ENCODE measurements at regions not wholly inside any gene's neighbourhood (a gene's known extent, or its start where the extent isn't known, plus 50 kb on each side); places are given as distances from the start of the nearest gene placed in this dataset.

DNA sequence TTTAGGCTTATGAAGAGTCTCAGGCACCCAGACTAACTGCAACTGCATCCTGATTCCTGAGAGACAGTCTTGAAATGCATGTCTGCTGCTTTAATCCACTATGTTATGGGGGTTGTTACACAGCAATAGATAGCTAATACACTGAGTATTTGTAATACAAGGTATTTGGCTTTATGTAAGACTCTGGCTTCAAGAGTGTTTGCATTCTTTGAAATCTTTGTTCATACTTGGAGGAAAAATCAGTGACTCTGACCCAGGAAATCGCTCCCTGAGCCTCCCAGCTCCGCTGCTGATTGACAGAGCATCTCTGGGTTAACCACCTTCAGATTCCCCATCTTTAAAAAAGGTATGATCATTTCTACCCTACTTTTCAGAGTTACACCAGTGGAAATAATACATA, 133.9 kb downstream of the MTPAP start (continued):
- TF ChIP-seq, protein P1, sequence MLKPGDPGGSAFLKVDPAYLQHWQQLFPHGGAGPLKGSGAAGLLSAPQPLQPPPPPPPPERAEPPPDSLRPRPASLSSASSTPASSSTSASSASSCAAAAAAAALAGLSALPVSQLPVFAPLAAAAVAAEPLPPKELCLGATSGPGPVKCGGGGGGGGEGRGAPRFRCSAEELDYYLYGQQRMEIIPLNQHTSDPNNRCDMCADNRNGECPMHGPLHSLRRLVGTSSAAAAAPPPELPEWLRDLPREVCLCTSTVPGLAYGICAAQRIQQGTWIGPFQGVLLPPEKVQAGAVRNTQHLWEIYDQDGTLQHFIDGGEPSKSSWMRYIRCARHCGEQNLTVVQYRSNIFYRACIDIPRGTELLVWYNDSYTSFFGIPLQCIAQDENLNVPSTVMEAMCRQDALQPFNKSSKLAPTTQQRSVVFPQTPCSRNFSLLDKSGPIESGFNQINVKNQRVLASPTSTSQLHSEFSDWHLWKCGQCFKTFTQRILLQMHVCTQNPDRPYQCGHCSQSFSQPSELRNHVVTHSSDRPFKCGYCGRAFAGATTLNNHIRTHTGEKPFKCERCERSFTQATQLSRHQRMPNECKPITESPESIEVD (tag by site-specific recombination; IDR thresholded peaks at IDR 0.05) = no peak

DNA sequence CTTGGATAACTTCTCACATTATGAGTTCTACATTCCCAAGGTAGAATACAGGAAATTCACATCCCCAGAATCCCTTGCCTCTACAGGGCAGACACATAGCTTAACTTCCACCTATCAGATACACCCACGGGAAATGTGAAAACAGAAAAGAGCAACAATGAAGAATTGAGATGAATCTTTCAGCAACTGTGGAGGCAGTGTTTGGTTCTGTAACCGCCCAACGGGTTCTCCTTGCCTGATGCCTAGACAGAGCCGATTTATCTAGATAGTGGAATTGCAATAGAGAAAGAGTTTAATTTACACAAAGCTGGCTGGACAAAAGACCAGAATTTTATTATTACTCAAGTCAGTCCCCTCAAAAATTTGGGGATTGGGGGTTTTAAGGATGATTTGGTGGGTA, 138.8 kb downstream of the MTPAP start:
- Histone ChIP-seq H3K36me3 (ENCODE audit: control insufficient read depth in 2 of 2, insufficient read depth in 1 of 2, low read length in 2 of 2) (no peaks in the 10 kb centered on the region), H3K4me1 (ENCODE audit: control insufficient read depth, insufficient read depth, low read length) (no peaks in the 10 kb centered on the region), H3K4me3 (ENCODE audit: low read depth, low read length) (no peak overlapping the region), H3K27ac (ENCODE audit: extremely low read depth, low read depth, low read length) (no peak overlapping the region), H3K9me3 (ENCODE audit: control insufficient read depth, insufficient read depth, low read depth, low read length) (no peaks in the 10 kb centered on the region)
- POLR2A ChIA-PET = no interaction called here
- no peak for TF ChIP-seq ZNF239 (tag by site-specific recombination; IDR thresholded peaks at IDR 0.05)
- no peak for TF ChIP-seq BCL11B (tag by site-specific recombination; IDR thresholded peaks at IDR 0.05; ENCODE audit: low read depth)
- no peak for TF ChIP-seq FEZF1 (tag by site-specific recombination; IDR thresholded peaks at IDR 0.05)
- TF ChIP-seq, protein P2, sequence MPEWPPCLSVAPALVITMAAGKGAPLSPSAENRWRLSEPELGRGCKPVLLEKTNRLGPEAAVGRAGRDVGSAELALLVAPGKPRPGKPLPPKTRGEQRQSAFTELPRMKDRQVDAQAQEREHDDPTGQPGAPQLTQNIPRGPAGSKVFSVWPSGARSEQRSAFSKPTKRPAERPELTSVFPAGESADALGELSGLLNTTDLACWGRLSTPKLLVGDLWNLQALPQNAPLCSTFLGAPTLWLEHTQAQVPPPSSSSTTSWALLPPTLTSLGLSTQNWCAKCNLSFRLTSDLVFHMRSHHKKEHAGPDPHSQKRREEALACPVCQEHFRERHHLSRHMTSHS (tag by site-specific recombination; IDR thresholded peaks at IDR 0.05) = no peak
- TF ChIP-seq, protein P3, sequence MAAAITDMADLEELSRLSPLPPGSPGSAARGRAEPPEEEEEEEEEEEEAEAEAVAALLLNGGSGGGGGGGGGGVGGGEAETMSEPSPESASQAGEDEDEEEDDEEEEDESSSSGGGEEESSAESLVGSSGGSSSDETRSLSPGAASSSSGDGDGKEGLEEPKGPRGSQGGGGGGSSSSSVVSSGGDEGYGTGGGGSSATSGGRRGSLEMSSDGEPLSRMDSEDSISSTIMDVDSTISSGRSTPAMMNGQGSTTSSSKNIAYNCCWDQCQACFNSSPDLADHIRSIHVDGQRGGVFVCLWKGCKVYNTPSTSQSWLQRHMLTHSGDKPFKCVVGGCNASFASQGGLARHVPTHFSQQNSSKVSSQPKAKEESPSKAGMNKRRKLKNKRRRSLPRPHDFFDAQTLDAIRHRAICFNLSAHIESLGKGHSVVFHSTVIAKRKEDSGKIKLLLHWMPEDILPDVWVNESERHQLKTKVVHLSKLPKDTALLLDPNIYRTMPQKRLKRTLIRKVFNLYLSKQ (tag by site-specific recombination; IDR thresholded peaks at IDR 0.05; ENCODE audit: borderline replicate concordance) = no peak
- TF ChIP-seq ZNF76 (tag by site-specific recombination; IDR thresholded peaks at IDR 0.05; ENCODE audit: borderline replicate concordance, low read depth) = no peak
- TF ChIP-seq, protein P4, sequence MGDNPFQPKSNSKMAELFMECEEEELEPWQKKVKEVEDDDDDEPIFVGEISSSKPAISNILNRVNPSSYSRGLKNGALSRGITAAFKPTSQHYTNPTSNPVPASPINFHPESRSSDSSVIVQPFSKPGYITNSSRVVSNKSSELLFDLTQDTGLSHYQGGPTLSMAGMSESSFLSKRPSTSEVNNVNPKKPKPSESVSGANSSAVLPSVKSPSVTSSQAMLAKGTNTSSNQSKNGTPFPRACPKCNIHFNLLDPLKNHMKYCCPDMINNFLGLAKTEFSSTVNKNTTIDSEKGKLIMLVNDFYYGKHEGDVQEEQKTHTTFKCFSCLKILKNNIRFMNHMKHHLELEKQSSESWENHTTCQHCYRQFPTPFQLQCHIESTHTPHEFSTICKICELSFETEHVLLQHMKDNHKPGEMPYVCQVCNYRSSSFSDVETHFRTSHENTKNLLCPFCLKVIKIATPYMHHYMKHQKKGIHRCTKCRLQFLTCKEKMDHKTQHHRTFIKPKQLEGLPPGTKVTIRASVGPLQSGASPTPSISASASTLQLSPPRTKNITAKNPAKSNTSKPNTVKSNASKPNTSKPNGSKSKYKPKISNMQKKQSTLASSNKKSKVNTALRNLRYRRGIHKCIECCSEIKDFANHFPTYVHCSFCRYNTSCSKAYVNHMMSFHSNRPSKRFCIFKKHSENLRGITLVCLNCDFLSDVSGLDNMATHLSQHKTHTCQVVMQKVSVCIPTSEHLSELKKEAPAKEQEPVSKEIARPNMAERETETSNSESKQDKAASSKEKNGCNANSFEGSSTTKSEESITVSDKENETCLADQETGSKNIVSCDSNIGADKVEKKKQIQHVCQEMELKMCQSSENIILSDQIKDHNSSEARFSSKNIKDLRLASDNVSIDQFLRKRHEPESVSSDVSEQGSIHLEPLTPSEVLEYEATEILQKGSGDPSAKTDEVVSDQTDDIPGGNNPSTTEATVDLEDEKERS (tag by site-specific recombination; IDR thresholded peaks at IDR 0.05) = no peak
- TF ChIP-seq ZNF830 (tag by site-specific recombination; IDR thresholded peaks at IDR 0.05; ENCODE audit: low read depth) = no peak
- TF ChIP-seq BCL11A (tag by site-specific recombination; IDR thresholded peaks at IDR 0.05; ENCODE audit: low read depth) = no peak
- TF ChIP-seq ZNF16 (tag by site-specific recombination; IDR thresholded peaks at IDR 0.05; ENCODE audit: low read depth) = no peak
- no peak for TF ChIP-seq ZXDB (tag by site-specific recombination; IDR thresholded peaks at IDR 0.05)
- TF ChIP-seq, protein P5, sequence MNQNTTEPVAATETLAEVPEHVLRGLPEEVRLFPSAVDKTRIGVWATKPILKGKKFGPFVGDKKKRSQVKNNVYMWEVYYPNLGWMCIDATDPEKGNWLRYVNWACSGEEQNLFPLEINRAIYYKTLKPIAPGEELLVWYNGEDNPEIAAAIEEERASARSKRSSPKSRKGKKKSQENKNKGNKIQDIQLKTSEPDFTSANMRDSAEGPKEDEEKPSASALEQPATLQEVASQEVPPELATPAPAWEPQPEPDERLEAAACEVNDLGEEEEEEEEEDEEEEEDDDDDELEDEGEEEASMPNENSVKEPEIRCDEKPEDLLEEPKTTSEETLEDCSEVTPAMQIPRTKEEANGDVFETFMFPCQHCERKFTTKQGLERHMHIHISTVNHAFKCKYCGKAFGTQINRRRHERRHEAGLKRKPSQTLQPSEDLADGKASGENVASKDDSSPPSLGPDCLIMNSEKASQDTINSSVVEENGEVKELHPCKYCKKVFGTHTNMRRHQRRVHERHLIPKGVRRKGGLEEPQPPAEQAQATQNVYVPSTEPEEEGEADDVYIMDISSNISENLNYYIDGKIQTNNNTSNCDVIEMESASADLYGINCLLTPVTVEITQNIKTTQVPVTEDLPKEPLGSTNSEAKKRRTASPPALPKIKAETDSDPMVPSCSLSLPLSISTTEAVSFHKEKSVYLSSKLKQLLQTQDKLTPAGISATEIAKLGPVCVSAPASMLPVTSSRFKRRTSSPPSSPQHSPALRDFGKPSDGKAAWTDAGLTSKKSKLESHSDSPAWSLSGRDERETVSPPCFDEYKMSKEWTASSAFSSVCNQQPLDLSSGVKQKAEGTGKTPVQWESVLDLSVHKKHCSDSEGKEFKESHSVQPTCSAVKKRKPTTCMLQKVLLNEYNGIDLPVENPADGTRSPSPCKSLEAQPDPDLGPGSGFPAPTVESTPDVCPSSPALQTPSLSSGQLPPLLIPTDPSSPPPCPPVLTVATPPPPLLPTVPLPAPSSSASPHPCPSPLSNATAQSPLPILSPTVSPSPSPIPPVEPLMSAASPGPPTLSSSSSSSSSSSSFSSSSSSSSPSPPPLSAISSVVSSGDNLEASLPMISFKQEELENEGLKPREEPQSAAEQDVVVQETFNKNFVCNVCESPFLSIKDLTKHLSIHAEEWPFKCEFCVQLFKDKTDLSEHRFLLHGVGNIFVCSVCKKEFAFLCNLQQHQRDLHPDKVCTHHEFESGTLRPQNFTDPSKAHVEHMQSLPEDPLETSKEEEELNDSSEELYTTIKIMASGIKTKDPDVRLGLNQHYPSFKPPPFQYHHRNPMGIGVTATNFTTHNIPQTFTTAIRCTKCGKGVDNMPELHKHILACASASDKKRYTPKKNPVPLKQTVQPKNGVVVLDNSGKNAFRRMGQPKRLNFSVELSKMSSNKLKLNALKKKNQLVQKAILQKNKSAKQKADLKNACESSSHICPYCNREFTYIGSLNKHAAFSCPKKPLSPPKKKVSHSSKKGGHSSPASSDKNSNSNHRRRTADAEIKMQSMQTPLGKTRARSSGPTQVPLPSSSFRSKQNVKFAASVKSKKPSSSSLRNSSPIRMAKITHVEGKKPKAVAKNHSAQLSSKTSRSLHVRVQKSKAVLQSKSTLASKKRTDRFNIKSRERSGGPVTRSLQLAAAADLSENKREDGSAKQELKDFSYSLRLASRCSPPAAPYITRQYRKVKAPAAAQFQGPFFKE (tag by site-specific recombination; IDR thresholded peaks at IDR 0.05; ENCODE audit: borderline replicate concordance) = no peak
- no peak for TF ChIP-seq SCRT1 (tag by site-specific recombination; IDR thresholded peaks at IDR 0.05; ENCODE audit: borderline replicate concordance)
- CTCF ChIA-PET = no interaction called here

Data from HEK293 (cell line).